Stimulated activated CD8-positive, alpha-beta memory T cell treated with anti-CD3 and anti-CD28 coated beads, Interleukin-4, amount 100 ng/mL, for 1 hour (primary cell): ENCODE measurements at regions not wholly inside any gene's neighbourhood (a gene's known extent, or its start where the extent isn't known, plus 50 kb on each side); places are given as distances from the start of the nearest gene placed in this dataset.
"Not testable (repeated sequence)": the region's sequence is repeated elsewhere in the genome, so short reads cannot be mapped to it uniquely, and the experiment has no call there.

Experiments used
- DNase-seq, 2 donors: peaks; one replicate each; pipeline ENCODE4 v3.0.0-alpha.2; 2020; ENCODE audit warnings: low read depth in 2 of 2, low spot score in 1 of 2

GRCh38 chr20:1845163-1845523 lies 50.1 kb upstream of the SIRPA start:
- no peak for DNase-seq

- no peak for DNase-seq
These were observed 50.7 kb upstream of the SIRPA start for GRCh38 chr20:1844325-1845162.

GRCh38 chr20:1842281-1842680 lies 52.9 kb upstream of the SIRPA start:
- DNase-seq = no peak

GRCh38 chr20:1841554-1842140 lies 53.6 kb upstream of the SIRPA start:
- no peak for DNase-seq

- no peak for DNase-seq
These were observed 54.2 kb upstream of the SIRPA start for GRCh38 chr20:1840817-1841553.

- not testable (repeated sequence) for DNase-seq
These were observed 55.6 kb upstream of the SIRPA start for GRCh38 chr20:1839376-1840317.

- DNase-seq = no peak
These were observed 56.5 kb upstream of the SIRPA start for GRCh38 chr20:1838556-1839279.

GRCh38 chr20:1835186-1836035 lies 59.8 kb upstream of the SIRPA start:
- DNase-seq = no peak

GRCh38 chr20:1833728-1834726 lies 61.2 kb upstream of the SIRPA start:
- no peak for DNase-seq

- no peak for DNase-seq
These were observed 62.0 kb upstream of the SIRPA start for GRCh38 chr20:1833216-1833615.

- no peak for DNase-seq
These were observed 62.6 kb upstream of the SIRPA start for GRCh38 chr20:1832634-1833033.

GRCh38 chr20:1831606-1832005 lies 63.6 kb upstream of the SIRPA start:
- DNase-seq = no peak

GRCh38 chr20:1831096-1831495 lies 64.1 kb upstream of the SIRPA start:
- no peak for DNase-seq

- DNase-seq = no peak
These were observed 65.0 kb upstream of the SIRPA start for GRCh38 chr20:1830240-1830639.

GRCh38 chr20:1829531-1829930 lies 65.7 kb upstream of the SIRPA start:
- no peak for DNase-seq

GRCh38 chr20:1828786-1829131 lies 66.4 kb upstream of the SIRPA start:
- DNase-seq = no peak

GRCh38 chr20:1827974-1828785 lies 67.0 kb upstream of the SIRPA start:
- no peak for DNase-seq
